ENCODE measurements at regions not wholly inside any gene's neighbourhood (a gene's known extent, or its start where the extent isn't known, plus 50 kb on each side); places are given as distances from the start of the nearest gene placed in this dataset.

GRCh38 chr13:84139561-84140158 is 257.4 kb upstream of the SLITRK1 start:
- no peak for DNase-seq
- intact Hi-C loops (cut with DNase I) = no loop called here
- 96 to 98% (median 97%) methylated on average over 2 of the region's 2 CpGs for WGBS, 3 donors

GRCh38 chr13:84137292-84137691 is 255.0 kb upstream of the SLITRK1 start:
- Histone ChIP-seq H3K36me3 (no peaks in the 10 kb centered on the region), H3K4me1 (ENCODE audit: insufficient read depth) (no peaks in the 10 kb centered on the region), H3K27me3 (peaks cover 2% of the 10 kb centered on the region), H3K27ac (no peak overlapping the region), H3K9me3 (no peaks in the 10 kb centered on the region), H3K4me3 (no peak overlapping the region)
- TF ChIP-seq EP300 (IDR thresholded peaks at IDR 0.05) (no peak), CTCF (IDR thresholded peaks at IDR 0.05) (no peak), POLR2A (IDR thresholded peaks at IDR 0.05) (no peak)
- DNase-seq = no peak
- WGBS, 3 donors = 58 to 68% (median 67%) methylated on average over 2 of the region's 2 CpGs
- intact Hi-C loops (cut with DNase I) = no loop called here

More at GRCh38 chr13:84139561-84140158, 257.4 kb upstream of the SLITRK1 start:
- Histone ChIP-seq H3K4me1 (ENCODE audit: insufficient read depth) (no peaks in the 10 kb centered on the region), H3K4me3 (no peak overlapping the region), H3K27ac (no peak overlapping the region), H3K9me3 (no peaks in the 10 kb centered on the region), H3K27me3 (peaks cover 2% of the 10 kb centered on the region), H3K36me3 (no peaks in the 10 kb centered on the region)
- TF ChIP-seq EP300 (IDR thresholded peaks at IDR 0.05) (no peak), CTCF (IDR thresholded peaks at IDR 0.05) (no peak), POLR2A (IDR thresholded peaks at IDR 0.05) (no peak)

- H3K9me3 ChIP-seq = no peaks in the 10 kb centered on the region
- H3K27me3 ChIP-seq = peaks cover 2% of the 10 kb centered on the region
- TF ChIP-seq POLR2A (IDR thresholded peaks at IDR 0.05) (no peak), EP300 (IDR thresholded peaks at IDR 0.05) (no peak), CTCF (IDR thresholded peaks at IDR 0.05) (no peak)
- H3K4me1 ChIP-seq (ENCODE audit: insufficient read depth) = no peaks in the 10 kb centered on the region
- no peaks in the 10 kb centered on the region for H3K36me3 ChIP-seq
- intact Hi-C loops (cut with DNase I) = no loop called here
- H3K4me3 ChIP-seq = no peak overlapping the region
- no peak for DNase-seq
- 43 to 63% (median 57%) methylated on average over 1 of the region's 1 CpG for WGBS, 3 donors
- no peak overlapping the region for H3K27ac ChIP-seq
Observed at GRCh38 chr13:84136582-84136981, 254.3 kb upstream of the SLITRK1 start.

- TF ChIP-seq EP300 (IDR thresholded peaks at IDR 0.05) (no peak), CTCF (IDR thresholded peaks at IDR 0.05) (no peak), POLR2A (IDR thresholded peaks at IDR 0.05) (no peak)
- Histone ChIP-seq H3K4me3 (no peak overlapping the region), H3K27ac (no peak overlapping the region), H3K4me1 (ENCODE audit: insufficient read depth) (no peaks in the 10 kb centered on the region), H3K36me3 (no peaks in the 10 kb centered on the region), H3K9me3 (no peaks in the 10 kb centered on the region), H3K27me3 (no peaks in the 10 kb centered on the region)
- intact Hi-C loops (cut with DNase I) = no loop called here
- no peak for DNase-seq
Observed at GRCh38 chr13:84132491-84132890, 250.2 kb upstream of the SLITRK1 start.
